Colonic mucosa (tissue), 4 donors: ENCODE measurements at regions not wholly inside any gene's neighbourhood (a gene's known extent, or its start where the extent isn't known, plus 50 kb on each side); places are given as distances from the start of the nearest gene placed in this dataset.

Experiments used
- DNase-seq: peaks from one replicate; pipeline ENCODE4 v3.0.0-alpha.2; 2020
- H3K27ac ChIP-seq: fragments of 200-600 bp; one replicate; pipeline ENCODE4 v1.8.0; 2021
- H3K27me3 ChIP-seq: fragments of 200-600 bp; one replicate; pipeline ENCODE4 v1.8.0; 2021
- H3K36me3 ChIP-seq: fragments of 200-600 bp; one replicate; pipeline ENCODE4 v1.8.0; 2021
- H3K4me1 ChIP-seq: fragments of 200-600 bp; one replicate; pipeline ENCODE4 v1.8.0; 2021; ENCODE audit warnings: mild to moderate bottlenecking
- H3K4me3 ChIP-seq: fragments of 200-600 bp; one replicate; pipeline ENCODE4 v1.8.0; 2021
- H3K9ac ChIP-seq, 2 donors: one replicate each; pipeline ENCODE4 v1.7.0; 2013; ENCODE audit warnings: control low read depth in 2 of 2, low read depth in 2 of 2, low read length in 2 of 2
- H3K9me3 ChIP-seq: fragments of 200-600 bp; one replicate; pipeline ENCODE4 v1.8.0; 2021
- intact Hi-C: fragments of 100-400 bp; cut with DNase I; formaldehyde crosslinking; loops from one replicate; pipeline ENCODE4 v1.14.1; 2022
- TF ChIP-seq, protein P1 (sequence below): fragments of 200-600 bp; IDR thresholded peaks from one replicate; pipeline ENCODE4 v1.8.0; 2022; ENCODE audit warnings: antibody characterized with exemption, mild to moderate bottlenecking
- donor health status: healthy.
- donor health status: DM: no; HTN: no; CAD: no.
- donor health status: DM: no; HTN: no; CAD: no.

DNA sequence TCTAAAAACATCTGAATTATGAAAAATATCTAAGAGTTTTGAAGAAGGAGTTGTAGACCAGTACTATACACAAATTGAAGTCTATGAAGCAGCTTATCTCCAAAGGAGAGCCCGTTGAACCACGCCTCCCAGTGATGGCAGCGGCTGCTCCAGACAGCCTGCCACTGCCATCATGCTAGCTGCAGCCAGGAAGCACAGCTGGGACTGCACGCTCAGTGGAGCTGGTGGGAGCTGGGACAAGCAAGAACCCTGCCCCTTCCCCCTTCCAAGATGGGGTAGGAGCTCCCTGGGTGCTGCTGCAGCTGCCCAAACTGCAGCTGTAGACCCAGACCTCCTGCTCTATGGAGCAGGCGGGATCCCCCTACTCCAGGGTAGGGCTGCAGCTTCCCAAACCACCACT is 124.7 kb upstream of the SPATS2L start:
- Histone ChIP-seq H3K4me1 (no peaks in the 10 kb centered on the region), H3K9me3 (no peaks in the 10 kb centered on the region), H3K27ac (no peak overlapping the region), H3K36me3 (no peaks in the 10 kb centered on the region), H3K9ac (no peak overlapping the region), H3K27me3 (peaks cover 3% of the 10 kb centered on the region), H3K4me3 (no peak overlapping the region)
- TF ChIP-seq, protein P1, sequence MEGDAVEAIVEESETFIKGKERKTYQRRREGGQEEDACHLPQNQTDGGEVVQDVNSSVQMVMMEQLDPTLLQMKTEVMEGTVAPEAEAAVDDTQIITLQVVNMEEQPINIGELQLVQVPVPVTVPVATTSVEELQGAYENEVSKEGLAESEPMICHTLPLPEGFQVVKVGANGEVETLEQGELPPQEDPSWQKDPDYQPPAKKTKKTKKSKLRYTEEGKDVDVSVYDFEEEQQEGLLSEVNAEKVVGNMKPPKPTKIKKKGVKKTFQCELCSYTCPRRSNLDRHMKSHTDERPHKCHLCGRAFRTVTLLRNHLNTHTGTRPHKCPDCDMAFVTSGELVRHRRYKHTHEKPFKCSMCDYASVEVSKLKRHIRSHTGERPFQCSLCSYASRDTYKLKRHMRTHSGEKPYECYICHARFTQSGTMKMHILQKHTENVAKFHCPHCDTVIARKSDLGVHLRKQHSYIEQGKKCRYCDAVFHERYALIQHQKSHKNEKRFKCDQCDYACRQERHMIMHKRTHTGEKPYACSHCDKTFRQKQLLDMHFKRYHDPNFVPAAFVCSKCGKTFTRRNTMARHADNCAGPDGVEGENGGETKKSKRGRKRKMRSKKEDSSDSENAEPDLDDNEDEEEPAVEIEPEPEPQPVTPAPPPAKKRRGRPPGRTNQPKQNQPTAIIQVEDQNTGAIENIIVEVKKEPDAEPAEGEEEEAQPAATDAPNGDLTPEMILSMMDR, result no peak
- intact Hi-C loops, result no loop called here
- DNase-seq, result no peak

DNA sequence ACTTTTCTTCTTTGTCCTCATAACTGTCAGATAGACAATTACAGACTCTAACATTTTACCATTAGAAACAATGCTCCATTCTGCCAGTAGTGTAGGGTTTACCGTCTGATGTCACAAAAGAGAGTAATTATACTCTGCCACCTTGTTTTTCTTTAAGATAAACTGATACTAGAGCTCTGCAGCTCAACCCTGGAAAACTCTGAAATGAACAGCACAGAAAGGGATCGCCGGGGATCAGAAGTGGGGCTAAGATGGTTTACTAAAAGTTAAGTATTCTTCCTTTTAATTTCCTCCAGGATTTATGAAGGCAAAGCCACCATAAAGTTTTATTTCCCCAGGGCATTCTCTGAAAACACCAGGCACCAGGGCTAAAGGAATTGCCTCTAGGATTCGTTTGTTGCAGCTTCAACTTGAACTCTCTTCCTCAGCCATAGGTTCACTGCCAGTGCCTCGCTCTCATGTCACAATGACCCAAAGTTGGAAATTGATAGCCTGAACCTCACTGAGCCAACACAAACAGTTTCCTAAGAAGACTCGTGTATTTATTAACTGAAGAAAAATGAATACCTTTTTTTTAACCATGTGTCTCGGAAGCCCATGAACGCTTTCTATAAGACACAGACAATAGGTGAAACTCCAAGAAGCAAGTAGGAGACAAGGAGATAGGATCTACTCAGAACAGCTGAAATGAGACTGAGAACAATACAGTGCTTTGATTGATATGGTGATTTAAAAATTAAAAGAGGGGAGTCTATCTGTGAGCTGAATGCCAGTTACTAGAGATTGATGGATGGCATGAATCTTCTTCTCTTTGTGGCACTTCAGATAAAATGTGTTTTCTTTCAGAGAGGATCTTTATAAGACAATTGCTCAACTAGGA is 121.5 kb upstream of the SPATS2L start:
- H3K9ac ChIP-seq, result no peak overlapping the region
- H3K27ac ChIP-seq, result no peak overlapping the region
- intact Hi-C loops, result no loop called here
- no peaks in the 10 kb centered on the region for H3K4me1 ChIP-seq
- no peak for DNase-seq
- peaks cover 3% of the 10 kb centered on the region for H3K27me3 ChIP-seq
- TF ChIP-seq, protein P1, result no peak
- no peaks in the 10 kb centered on the region for H3K36me3 ChIP-seq
- H3K4me3 ChIP-seq, result no peak overlapping the region
- no peaks in the 10 kb centered on the region for H3K9me3 ChIP-seq

DNA sequence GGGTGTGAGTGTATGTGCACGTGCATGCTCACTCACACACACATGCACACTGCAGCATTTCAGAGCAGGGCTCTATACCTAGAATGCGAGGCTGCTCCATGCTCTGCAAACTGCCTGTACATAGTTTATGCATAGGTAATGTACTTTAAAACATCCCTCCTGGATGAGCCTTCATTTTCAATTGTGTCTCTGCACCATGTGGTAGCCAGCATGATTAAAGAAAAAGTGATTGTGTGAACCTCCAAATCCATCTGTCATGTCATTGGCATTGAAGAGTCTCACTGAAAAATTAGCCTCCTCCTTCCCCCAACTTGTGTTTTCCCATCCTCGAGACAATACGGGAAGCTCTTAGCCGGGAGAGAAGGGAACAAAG is 120.9 kb upstream of the SPATS2L start:
- intact Hi-C loops, result no loop called here
- Histone ChIP-seq H3K27me3 (peaks cover 3% of the 10 kb centered on the region), H3K36me3 (no peaks in the 10 kb centered on the region), H3K9me3 (no peaks in the 10 kb centered on the region), H3K27ac (no peak overlapping the region), H3K4me3 (no peak overlapping the region), H3K9ac (no peak overlapping the region), H3K4me1 (no peaks in the 10 kb centered on the region)
- TF ChIP-seq, protein P1, result no peak
- DNase-seq, result no peak

GRCh38 chr2:200186002-200186401 is 120.5 kb upstream of the SPATS2L start:
- no peak overlapping the region for H3K27ac ChIP-seq
- no peak overlapping the region for H3K9ac ChIP-seq
- H3K36me3 ChIP-seq, result no peaks in the 10 kb centered on the region
- intact Hi-C loops, result no loop called here
- peaks cover 3% of the 10 kb centered on the region for H3K27me3 ChIP-seq
- TF ChIP-seq, protein P1, result no peak
- H3K4me1 ChIP-seq, result no peaks in the 10 kb centered on the region
- H3K9me3 ChIP-seq, result no peaks in the 10 kb centered on the region
- no peak overlapping the region for H3K4me3 ChIP-seq
- no peak for DNase-seq

GRCh38 chr2:200188876-200189275 is 117.6 kb upstream of the SPATS2L start:
- Histone ChIP-seq H3K4me3 (no peak overlapping the region), H3K27me3 (no peaks in the 10 kb centered on the region), H3K9ac (no peak overlapping the region), H3K9me3 (no peaks in the 10 kb centered on the region), H3K36me3 (no peaks in the 10 kb centered on the region), H3K4me1 (no peaks in the 10 kb centered on the region), H3K27ac (no peak overlapping the region)
- TF ChIP-seq, protein P1, result no peak
- DNase-seq, result no peak
- intact Hi-C loops, result no loop called here
